Brain microvascular endothelial cell (primary cell): ENCODE measurements at regions not wholly inside any gene's neighbourhood (a gene's known extent, or its start where the extent isn't known, plus 50 kb on each side); places are given as distances from the start of the nearest gene placed in this dataset.

ENCODE experiments used
- DNase-seq: peaks from one replicate; pipeline ENCODE4 v3.0.0-alpha.2; 2020
- H3K27ac ChIP-seq: fragments of 250-450 bp; sonication (Bioruptor Pico); 2 replicates; pipeline ENCODE4 v1.5.1; 2020; ENCODE audit warnings: mild to moderate bottlenecking, moderate library complexity
- H3K27me3 ChIP-seq: fragments of 250-450 bp; sonication (Bioruptor Pico); replicated peaks from 2 replicates; pipeline ENCODE4 v1.5.1; 2020; ENCODE audit warnings: mild to moderate bottlenecking
- H3K36me3 ChIP-seq: fragments of 250-450 bp; sonication (Bioruptor Pico); replicated peaks from 2 replicates; pipeline ENCODE4 v1.5.1; 2020; ENCODE audit warnings: mild to moderate bottlenecking
- H3K4me3 ChIP-seq: 2 replicates; pipeline ENCODE4 v1.5.1; 2011; ENCODE audit warnings: low read depth, mild to moderate bottlenecking, control low read depth, low read length, moderate library complexity
- in situ Hi-C: cut with HindIII; loops from 2 replicates; pipeline ENCODE4 v1.10.0; 2017; ENCODE audit warnings: low sequenced_read_pairs, low pct_ligation_motif_present
- TF ChIP-seq, protein P1 (sequence below): IDR thresholded peaks from 2 replicates; pipeline ENCODE4 v1.5.1; 2011; ENCODE audit warnings: low read depth, mild to moderate bottlenecking, moderate library complexity, low read length, control low read depth, inconsistent platforms; ENCODE audit errors: missing control alignments

DNA sequence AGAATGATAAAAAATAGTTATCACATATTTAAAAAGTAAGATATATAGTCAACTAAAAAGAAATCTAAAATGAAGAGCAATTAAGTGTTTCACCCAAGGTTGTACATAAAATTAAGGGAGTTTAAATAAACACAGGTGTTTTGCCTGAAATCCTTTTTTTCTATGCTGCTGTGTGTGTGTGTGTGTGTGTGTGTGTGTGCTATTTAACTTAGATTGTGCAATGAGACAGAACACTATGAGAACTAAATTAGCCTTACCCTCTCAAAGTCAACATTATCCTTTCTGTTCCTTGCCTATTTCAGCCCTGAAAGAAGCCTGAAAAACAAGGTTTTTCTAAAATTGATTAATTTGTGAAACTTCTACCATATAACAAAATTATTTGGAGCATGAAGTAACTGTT lies 516.2 kb downstream of the ELAVL2 start:
- H3K27me3 ChIP-seq, result no peaks in the 10 kb centered on the region
- H3K27ac ChIP-seq, result no peak overlapping the region
- H3K36me3 ChIP-seq, result no peaks in the 10 kb centered on the region
- H3K4me3 ChIP-seq, result no peak overlapping the region
- TF ChIP-seq, protein P1, sequence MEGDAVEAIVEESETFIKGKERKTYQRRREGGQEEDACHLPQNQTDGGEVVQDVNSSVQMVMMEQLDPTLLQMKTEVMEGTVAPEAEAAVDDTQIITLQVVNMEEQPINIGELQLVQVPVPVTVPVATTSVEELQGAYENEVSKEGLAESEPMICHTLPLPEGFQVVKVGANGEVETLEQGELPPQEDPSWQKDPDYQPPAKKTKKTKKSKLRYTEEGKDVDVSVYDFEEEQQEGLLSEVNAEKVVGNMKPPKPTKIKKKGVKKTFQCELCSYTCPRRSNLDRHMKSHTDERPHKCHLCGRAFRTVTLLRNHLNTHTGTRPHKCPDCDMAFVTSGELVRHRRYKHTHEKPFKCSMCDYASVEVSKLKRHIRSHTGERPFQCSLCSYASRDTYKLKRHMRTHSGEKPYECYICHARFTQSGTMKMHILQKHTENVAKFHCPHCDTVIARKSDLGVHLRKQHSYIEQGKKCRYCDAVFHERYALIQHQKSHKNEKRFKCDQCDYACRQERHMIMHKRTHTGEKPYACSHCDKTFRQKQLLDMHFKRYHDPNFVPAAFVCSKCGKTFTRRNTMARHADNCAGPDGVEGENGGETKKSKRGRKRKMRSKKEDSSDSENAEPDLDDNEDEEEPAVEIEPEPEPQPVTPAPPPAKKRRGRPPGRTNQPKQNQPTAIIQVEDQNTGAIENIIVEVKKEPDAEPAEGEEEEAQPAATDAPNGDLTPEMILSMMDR, result no peak
- DNase-seq, result no peak
- in situ Hi-C loops, result no loop called here

DNA sequence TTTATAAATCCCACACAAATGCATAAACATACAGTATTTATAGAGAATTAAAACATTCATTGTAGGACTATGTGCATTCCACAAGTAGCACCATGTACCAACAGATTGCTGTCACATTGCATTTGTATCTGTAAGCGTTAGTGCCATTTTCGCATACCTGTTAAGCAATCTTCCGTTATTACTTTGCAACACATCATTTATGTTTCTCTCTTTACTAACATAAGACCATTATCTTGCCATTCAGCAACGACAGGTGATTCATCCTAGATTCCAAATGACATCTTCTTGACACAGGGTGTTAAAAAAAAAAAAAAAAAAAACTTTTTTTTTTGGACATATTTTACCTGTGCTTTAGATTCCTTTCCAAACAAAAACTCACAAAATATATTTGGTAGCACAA lies 511.8 kb downstream of the ELAVL2 start:
- TF ChIP-seq, protein P1, result no peak
- Histone ChIP-seq H3K36me3 (no peaks in the 10 kb centered on the region), H3K27me3 (no peaks in the 10 kb centered on the region), H3K4me3 (no peak overlapping the region), H3K27ac (no peak overlapping the region)
- in situ Hi-C loops, result no loop called here
- no peak for DNase-seq

DNA sequence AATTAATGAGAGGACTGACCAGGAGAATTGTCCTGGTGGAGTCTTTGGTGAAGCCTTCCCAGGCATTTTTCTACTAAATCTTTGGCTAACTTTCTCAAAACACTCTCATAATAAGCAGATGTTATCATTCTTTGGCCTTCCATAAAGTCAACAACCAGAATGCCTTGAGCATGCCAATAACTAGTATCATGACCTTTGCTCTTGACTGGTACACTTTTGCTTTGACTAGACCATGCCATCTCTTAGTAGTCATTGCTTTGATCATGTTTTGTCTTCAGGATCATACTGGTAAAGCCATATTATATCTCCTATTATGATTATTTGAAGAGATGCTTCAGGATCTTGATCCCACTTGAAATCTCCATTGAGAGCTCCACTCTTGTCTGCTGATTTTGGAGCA lies 506.9 kb downstream of the ELAVL2 start:
- no peak overlapping the region for H3K27ac ChIP-seq
- TF ChIP-seq, protein P1, result no peak
- DNase-seq, result no peak
- no peak overlapping the region for H3K4me3 ChIP-seq
- H3K36me3 ChIP-seq, result no peaks in the 10 kb centered on the region
- in situ Hi-C loops, result no loop called here
- no peaks in the 10 kb centered on the region for H3K27me3 ChIP-seq

DNA sequence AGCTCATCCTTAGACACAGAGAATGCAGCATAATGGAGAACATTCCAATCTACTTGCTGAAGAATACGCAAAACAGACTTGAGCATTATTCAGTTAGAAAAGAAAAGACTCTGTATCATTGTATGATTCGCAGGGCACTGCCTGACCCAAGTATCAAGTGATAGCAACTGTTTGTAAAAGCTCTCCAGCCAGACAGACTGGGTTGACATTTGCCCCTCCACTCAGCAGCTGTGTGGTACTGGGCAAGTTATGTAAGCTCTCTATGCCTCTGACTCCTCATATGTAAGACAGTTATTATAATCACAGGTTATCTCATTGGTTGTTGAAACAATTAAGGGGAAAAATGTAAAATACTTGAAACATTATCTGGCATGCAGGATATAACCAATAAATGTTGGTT lies 505.0 kb downstream of the ELAVL2 start:
- TF ChIP-seq, protein P1, result no peak
- H3K27me3 ChIP-seq, result no peaks in the 10 kb centered on the region
- no peaks in the 10 kb centered on the region for H3K36me3 ChIP-seq
- H3K27ac ChIP-seq, result no peak overlapping the region
- no peak overlapping the region for H3K4me3 ChIP-seq
- DNase-seq, result no peak
- in situ Hi-C loops, result no loop called here

DNA sequence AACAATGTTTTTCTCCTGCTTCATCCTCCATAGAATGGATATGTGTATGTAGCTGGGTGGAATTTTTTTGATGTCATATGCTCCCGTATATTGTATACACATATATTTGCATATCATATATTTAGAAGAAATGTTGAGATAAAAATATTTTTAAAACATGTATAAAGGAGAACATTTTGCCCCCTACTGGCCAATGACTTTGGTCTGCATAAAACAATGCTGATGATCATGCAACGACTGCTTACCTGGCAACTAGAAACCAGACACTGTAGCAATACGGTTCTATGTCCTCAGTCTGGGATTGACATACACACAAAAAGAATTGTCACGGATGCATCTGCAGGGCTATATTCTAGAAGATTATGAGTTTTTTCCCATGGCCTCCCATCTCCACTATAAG lies 503.6 kb downstream of the ELAVL2 start:
- TF ChIP-seq, protein P1, result peak; percentile 47
- Histone ChIP-seq H3K36me3 (no peaks in the 10 kb centered on the region), H3K27ac (no peak overlapping the region), H3K4me3 (no peak overlapping the region), H3K27me3 (no peaks in the 10 kb centered on the region)
- no peak for DNase-seq
- in situ Hi-C loops, result no loop called here

DNA sequence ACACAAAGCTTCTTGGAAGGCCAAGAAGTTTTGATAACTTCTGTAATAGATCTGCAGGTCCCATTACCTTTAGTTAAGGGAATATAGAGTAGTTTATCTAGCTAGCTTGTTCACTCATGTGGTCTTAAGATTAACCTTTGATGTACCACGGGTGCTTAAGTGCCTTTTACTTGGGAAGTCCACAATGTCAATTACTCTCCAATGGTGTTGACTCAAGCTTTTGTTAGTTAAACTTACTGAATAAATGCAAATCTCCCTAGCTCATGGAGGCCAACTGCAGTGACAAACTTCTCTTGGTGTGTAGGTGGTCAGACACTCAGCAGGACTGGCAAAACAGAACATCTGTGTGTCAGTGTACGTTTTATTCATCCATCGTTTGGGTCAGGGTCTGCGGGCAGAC lies 501.5 kb downstream of the ELAVL2 start:
- H3K36me3 ChIP-seq, result no peaks in the 10 kb centered on the region
- no peaks in the 10 kb centered on the region for H3K27me3 ChIP-seq
- no peak overlapping the region for H3K27ac ChIP-seq
- DNase-seq, result no peak
- H3K4me3 ChIP-seq, result no peak overlapping the region
- TF ChIP-seq, protein P1, result no peak
- in situ Hi-C loops, result no loop called here
